ENCODE measurements at regions not wholly inside any gene's neighbourhood (a gene's known extent, or its start where the extent isn't known, plus 50 kb on each side); places are given as distances from the start of the nearest gene placed in this dataset.

- no peak for TF ChIP-seq REST (IDR thresholded peaks at IDR 0.05; ENCODE audit: unreplicated experiment)
- no peak for TF ChIP-seq CTCF (conservative IDR thresholded peaks at IDR 0.05; ENCODE audit: low read depth in 2 of 2)
- TF ChIP-seq EZH2phosphoT487 (IDR thresholded peaks at IDR 0.05; ENCODE audit: unreplicated experiment), result no peak
- TF ChIP-seq POLR2AphosphoS5 (IDR thresholded peaks at IDR 0.05; ENCODE audit: low read depth), result no peak
Measured at GRCh38 chr7:13821152-13821787, 168.2 kb downstream of the ETV1 start.

Data from GM23338 (cell line).